WERI-Rb-1 (cell line): ENCODE measurements at regions not wholly inside any gene's neighbourhood (a gene's known extent, or its start where the extent isn't known, plus 50 kb on each side); places are given as distances from the start of the nearest gene placed in this dataset.
A peak's percentile ranks its signal among the peaks of the same experiment; 100 is the strongest.

Experiments used
- DNase-seq: peaks from one replicate; pipeline ENCODE4 v3.0.0-alpha.2; 2020
- H3K27ac ChIP-seq: fragments of 250-450 bp; sonication (Bioruptor Pico); 2 replicates; pipeline ENCODE4 v1.5.1; 2020; ENCODE audit warnings: mild to moderate bottlenecking, moderate library complexity
- H3K27me3 ChIP-seq: fragments of 250-450 bp; sonication (Bioruptor Pico); 2 replicates; pipeline ENCODE4 v1.5.1; 2021; ENCODE audit warnings: mild to moderate bottlenecking, low read depth, moderate library complexity; ENCODE audit not compliant: insufficient read depth, severe bottlenecking
- H3K36me3 ChIP-seq: fragments of 250-450 bp; sonication (Bioruptor Pico); 2 replicates; pipeline ENCODE4 v1.5.1; 2020; ENCODE audit warnings: mild to moderate bottlenecking, moderate library complexity
- H3K4me3 ChIP-seq: 2 replicates; pipeline ENCODE4 v1.5.1; 2011; ENCODE audit warnings: low read depth, mild to moderate bottlenecking, control low read depth, low read length
- H3K9me3 ChIP-seq: fragments of 250-450 bp; sonication (Bioruptor Pico); 2 replicates; pipeline ENCODE4 v1.5.1; 2021; ENCODE audit warnings: mild to moderate bottlenecking, moderate library complexity; ENCODE audit not compliant: severe bottlenecking
- CTCF ChIP-seq: IDR thresholded peaks from 2 replicates; pipeline ENCODE4 v1.5.1; 2011; ENCODE audit warnings: low read depth, mild to moderate bottlenecking, control low read depth, inconsistent platforms, low read length

GRCh38 chr1:56204206-56204605 lies 375.2 kb downstream of the PLPP3 start:
- no peak for TF ChIP-seq CTCF
- no peak overlapping the region for H3K4me3 ChIP-seq
- H3K27me3 ChIP-seq = no peaks in the 10 kb centered on the region
- DNase-seq = no peak
- H3K36me3 ChIP-seq = no peaks in the 10 kb centered on the region
- H3K27ac ChIP-seq = no peak overlapping the region
- H3K9me3 ChIP-seq = peaks cover 3% of the 10 kb centered on the region

- Histone ChIP-seq H3K27me3 (no peaks in the 10 kb centered on the region), H3K4me3 (no peak overlapping the region), H3K36me3 (no peaks in the 10 kb centered on the region), H3K27ac (no peak overlapping the region), H3K9me3 (peaks cover 2% of the 10 kb centered on the region)
- DNase-seq = no peak
- TF ChIP-seq CTCF = no peak
Measured at GRCh38 chr1:56202796-56203492, 376.4 kb downstream of the PLPP3 start.

GRCh38 chr1:56202186-56202585 lies 377.2 kb downstream of the PLPP3 start:
- Histone ChIP-seq H3K27me3 (no peaks in the 10 kb centered on the region), H3K36me3 (no peaks in the 10 kb centered on the region), H3K27ac (no peak overlapping the region), H3K4me3 (no peak overlapping the region), H3K9me3 (no peaks in the 10 kb centered on the region)
- TF ChIP-seq CTCF = no peak
- DNase-seq = no peak

GRCh38 chr1:56200896-56201295 lies 378.5 kb downstream of the PLPP3 start:
- Histone ChIP-seq H3K27ac (no peak overlapping the region), H3K36me3 (no peaks in the 10 kb centered on the region), H3K9me3 (no peaks in the 10 kb centered on the region), H3K27me3 (no peaks in the 10 kb centered on the region), H3K4me3 (no peak overlapping the region)
- TF ChIP-seq CTCF = no peak
- no peak for DNase-seq

GRCh38 chr1:56200442-56200841 lies 378.9 kb downstream of the PLPP3 start:
- DNase-seq = peak; percentile 7
- H3K4me3 ChIP-seq = no peak overlapping the region
- H3K9me3 ChIP-seq = no peaks in the 10 kb centered on the region
- H3K36me3 ChIP-seq = no peaks in the 10 kb centered on the region
- H3K27ac ChIP-seq = no peak overlapping the region
- TF ChIP-seq CTCF = no peak
- H3K27me3 ChIP-seq = no peaks in the 10 kb centered on the region

- Histone ChIP-seq H3K9me3 (no peaks in the 10 kb centered on the region), H3K4me3 (no peak overlapping the region), H3K27ac (no peak overlapping the region), H3K36me3 (no peaks in the 10 kb centered on the region), H3K27me3 (no peaks in the 10 kb centered on the region)
- TF ChIP-seq CTCF = no peak
- no peak for DNase-seq
Measured at GRCh38 chr1:56199956-56200355, 379.4 kb downstream of the PLPP3 start.
